Transverse colon (tissue), 4 donors: ENCODE measurements at regions not wholly inside any gene's neighbourhood (a gene's known extent, or its start where the extent isn't known, plus 50 kb on each side); places are given as distances from the start of the nearest gene placed in this dataset.
A peak's percentile ranks its signal among the peaks of the same experiment; 100 is the strongest.

Experiments used
- DNase-seq: peaks from one replicate; pipeline ENCODE4 v3.0.0-alpha.2; 2019
- H3K27ac ChIP-seq, 4 donors: fragments of 200-600 bp; sonication (generic); 2 replicates each; pipeline ENCODE4 v1.5.1; 2016 to 2018; ENCODE audit warnings: inconsistent platforms in 4 of 4
- H3K27me3 ChIP-seq: fragments of 200-600 bp; sonication (generic); 2 replicates; pipeline ENCODE4 v1.5.1; 2017; ENCODE audit warnings: inconsistent platforms
- H3K36me3 ChIP-seq, 4 donors: fragments of 200-600 bp; sonication (generic); 2 replicates each; pipeline ENCODE4 v1.5.1; 2017 to 2019; ENCODE audit warnings: inconsistent platforms in 4 of 4
- H3K4me1 ChIP-seq, 4 donors: fragments of 200-600 bp; sonication (generic); 2 replicates each; pipeline ENCODE4 v1.5.1; 2017 to 2020; ENCODE audit warnings: inconsistent platforms in 4 of 4
- H3K4me3 ChIP-seq, 4 donors: fragments of 200-600 bp; sonication (generic); 1 replicate in 1 of 4; 2 replicates in 3 of 4; pipeline versions ENCODE4 v1.5.1 to v1.6.1; 2017 to 2019; ENCODE audit warnings: inconsistent platforms in 4 of 4
- H3K9me3 ChIP-seq, 2 donors: fragments of 200-600 bp; sonication (generic); 2 replicates each; pipeline ENCODE4 v1.5.1; 2017 to 2019; ENCODE audit warnings: inconsistent platforms in 2 of 2
- CTCF ChIP-seq, 5 experiments: fragments of 200-600 bp in 3 of 5; fragments of 450-650 bp in 2 of 5; sonication (generic) in 3 of 5; IDR thresholded peaks; 1 replicate in 2 of 5; 2 replicates in 3 of 5; pipeline ENCODE4 v1.5.1; 2016 to 2017; ENCODE audit warnings: antibody characterized with exemption in 5 of 5, inconsistent platforms in 3 of 5, mild to moderate bottlenecking in 2 of 5, moderate library complexity in 1 of 5
- EP300 ChIP-seq: sonication (generic); formaldehyde crosslinking; IDR thresholded peaks from one replicate; pipeline ENCODE4 v1.6.1; 2017; ENCODE audit warnings: antibody characterized with exemption, low read depth
- POLR2A ChIP-seq: fragments of 450-650 bp; IDR thresholded peaks from one replicate; pipeline ENCODE4 v1.6.1; 2016; ENCODE audit warnings: antibody characterized with exemption, mild to moderate bottlenecking, moderate library complexity
- POLR2AphosphoS5 ChIP-seq, 3 donors: sonication (generic); formaldehyde crosslinking; IDR thresholded peaks; one replicate each; pipeline ENCODE4 v1.6.1; 2016; ENCODE audit warnings: antibody characterized with exemption in 3 of 3
- WGBS, 2 donors: methylation state at CpG; one replicate each; pipeline ENCODE4 v1.1.5; 2018; ENCODE audit warnings: low coverage in 1 of 2; 5-methylcytosine and 5-hydroxymethylcytosine counted together
- in situ Hi-C, 4 donors: fragments of 200-750 bp; cut with MboI; loops; one replicate each; pipeline versions ENCODE4 v1.15.0 to v1.15.1; 2017; ENCODE audit warnings: low sequenced_read_pairs in 3 of 4, low pct_ligation_motif_present in 1 of 4, low pct_unique_long_range_greater_than_20kb in 1 of 4
- intact Hi-C: fragments of 100-400 bp; cut with DNase I; formaldehyde crosslinking; loops from one replicate; pipeline ENCODE4 v1.15.1; 2023; ENCODE audit warnings: low total_unique reads

- DNase-seq: no peak
- no peak overlapping the region for H3K27ac ChIP-seq
- H3K27me3 ChIP-seq: peaks cover 31% of the 10 kb centered on the region
- in situ Hi-C loops: loop anchor here in 2 of 4 donors (10.0 to 25.0 kb wide), 2 partner anchors 501 to 508 kb away; no protein-coding TSS in a partner anchor
- 72 to 88% methylated on average over 3 to 5 of the region's 5 CpGs for WGBS, 2 donors
- intact Hi-C loops: no loop called here
- H3K4me3 ChIP-seq: no peak overlapping the region
- peaks cover 0 to 13% (median 4%) of the 10 kb centered on the region in 4 donors for H3K4me1 ChIP-seq
- TF ChIP-seq POLR2A (no peak), POLR2AphosphoS5 (IDR thresholded peaks at IDR 0.05) (no peak), EP300 (no peak), CTCF (IDR thresholded peaks at IDR 0.05) (no peak)
- H3K36me3 ChIP-seq: no peaks in the 10 kb centered on the region
- no peaks in the 10 kb centered on the region for H3K9me3 ChIP-seq
Observed at GRCh38 chr7:22554184-22554583, 54.2 kb upstream of the STEAP1B start.

GRCh38 chr7:22551768-22552513, 52.0 kb upstream of the STEAP1B start:
- WGBS, 2 donors: 61% methylated on average over 8 of the region's 8 CpGs; no CpG with 5 or more reads in 1 of the 2 donors
- Histone ChIP-seq H3K4me1 (peaks cover 0 to 13% (median 4%) of the 10 kb centered on the region in 4 donors), H3K4me3 (no peak overlapping the region), H3K9me3 (no peaks in the 10 kb centered on the region), H3K27ac (no peak overlapping the region), H3K36me3 (no peaks in the 10 kb centered on the region), H3K27me3 (peaks cover 54% of the 10 kb centered on the region)
- DNase-seq: no peak
- in situ Hi-C loops: loop anchor here in 2 of 4 donors (10.0 to 25.0 kb wide), 2 partner anchors 503 to 510 kb away; no protein-coding TSS in a partner anchor
- intact Hi-C loops: no loop called here
- no peak for TF ChIP-seq POLR2AphosphoS5 (IDR thresholded peaks at IDR 0.05)
- no peak for TF ChIP-seq POLR2A
- no peak for TF ChIP-seq CTCF (IDR thresholded peaks at IDR 0.05)
- TF ChIP-seq EP300: no peak

GRCh38 chr7:22550514-22551030, 50.6 kb upstream of the STEAP1B start:
- TF ChIP-seq POLR2A: no peak
- TF ChIP-seq POLR2AphosphoS5 (IDR thresholded peaks at IDR 0.05): no peak
- TF ChIP-seq CTCF (IDR thresholded peaks at IDR 0.05): no peak
- no peak for TF ChIP-seq EP300
- in situ Hi-C loops: loop anchor here in 2 of 4 donors (10.0 to 25.0 kb wide), 2 partner anchors 504 to 512 kb away; no protein-coding TSS in a partner anchor
- Histone ChIP-seq H3K4me3 (no peak overlapping the region), H3K4me1 (peaks cover 0 to 13% (median 4%) of the 10 kb centered on the region in 4 donors), H3K27ac (no peak overlapping the region), H3K9me3 (no peaks in the 10 kb centered on the region), H3K36me3 (no peaks in the 10 kb centered on the region), H3K27me3 (peaks cover 68% of the 10 kb centered on the region)
- WGBS, 2 donors: 43 to 52% methylated on average over 5 to 6 of the region's 6 CpGs
- intact Hi-C loops: no loop called here
- no peak for DNase-seq

GRCh38 chr7:22549667-22550513, 49.9 kb upstream of the STEAP1B start:
- no peak for DNase-seq
- Histone ChIP-seq H3K9me3 (no peaks in the 10 kb centered on the region), H3K4me3 (peak overlapping the region in 2 of 4 donors; percentile 15 to 16), H3K36me3 (no peaks in the 10 kb centered on the region), H3K4me1 (peaks cover 0 to 13% (median 4%) of the 10 kb centered on the region in 4 donors), H3K27ac (no peak overlapping the region), H3K27me3 (peaks cover 74% of the 10 kb centered on the region)
- TF ChIP-seq POLR2AphosphoS5 (IDR thresholded peaks at IDR 0.05) (no peak), POLR2A (no peak), EP300 (no peak), CTCF (IDR thresholded peaks at IDR 0.05) (peak in 2 of 5 experiments; percentile 48 to 53)
- WGBS, 2 donors: 15 to 19% methylated on average over 23 to 48 of the region's 48 CpGs
- intact Hi-C loops: no loop called here
- in situ Hi-C loops: loop anchor here in 2 of 4 donors (10.0 to 25.0 kb wide), 2 partner anchors 505 to 512 kb away; no protein-coding TSS in a partner anchor
